ENCODE measurements at regions not wholly inside any gene's neighbourhood (a gene's known extent, or its start where the extent isn't known, plus 50 kb on each side); places are given as distances from the start of the nearest gene placed in this dataset.
"Not testable (repeated sequence)": the region's sequence is repeated elsewhere in the genome, so short reads cannot be mapped to it uniquely, and the experiment has no call there.

DNA sequence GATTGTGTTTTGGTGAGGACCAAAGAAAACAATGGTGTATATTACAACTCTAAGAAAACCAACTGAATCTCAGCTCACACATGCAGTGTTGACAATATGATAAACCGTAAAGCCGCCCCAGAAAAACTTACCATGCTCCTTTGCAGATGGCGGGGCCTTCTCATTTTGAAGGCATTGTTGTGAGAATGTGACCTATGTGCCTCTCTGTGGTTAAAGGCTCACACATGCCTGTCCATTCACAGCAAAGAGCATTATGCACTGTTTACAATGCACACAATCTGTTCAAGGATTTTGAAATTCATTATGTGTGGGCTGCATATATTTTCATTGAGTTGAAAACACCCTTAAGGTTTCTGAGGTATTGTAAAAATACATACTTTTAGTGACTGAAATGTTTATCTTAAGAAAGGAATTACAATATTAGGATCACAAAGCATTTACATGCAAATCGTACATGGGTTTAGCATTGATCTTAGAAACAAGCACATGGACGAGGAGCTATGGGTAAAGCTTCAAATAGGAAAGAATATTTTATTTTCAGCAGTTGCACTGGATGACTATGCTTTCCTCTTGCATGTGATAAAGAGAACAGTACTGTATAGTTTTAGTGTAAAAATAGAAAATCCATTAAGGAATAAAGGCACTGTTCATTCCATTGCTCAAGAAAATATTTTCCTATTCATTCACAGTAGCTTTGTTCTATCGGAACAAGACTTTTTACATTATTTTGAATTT, 334.3 kb downstream of the ARL4A start:
- Histone ChIP-seq H3K4me1 (peaks cover 0 to 10% (median 0%) of the 10 kb centered on the region in 4 donors), H3K27ac (no peak overlapping the region), H3K4me3 (no peak overlapping the region), H3K36me3 (no peaks in the 10 kb centered on the region), H3K27me3 (no peaks in the 10 kb centered on the region), H3K9me3 (no peaks in the 10 kb centered on the region)
- WGBS, 2 donors, result 89 to 92% methylated on average over 6 of the region's 6 CpGs
- TF ChIP-seq POLR2AphosphoS5 (IDR thresholded peaks at IDR 0.05) (no peak), POLR2A (IDR thresholded peaks at IDR 0.05) (no peak), EP300 (IDR thresholded peaks at IDR 0.05) (no peak)
- TF ChIP-seq, protein P1, sequence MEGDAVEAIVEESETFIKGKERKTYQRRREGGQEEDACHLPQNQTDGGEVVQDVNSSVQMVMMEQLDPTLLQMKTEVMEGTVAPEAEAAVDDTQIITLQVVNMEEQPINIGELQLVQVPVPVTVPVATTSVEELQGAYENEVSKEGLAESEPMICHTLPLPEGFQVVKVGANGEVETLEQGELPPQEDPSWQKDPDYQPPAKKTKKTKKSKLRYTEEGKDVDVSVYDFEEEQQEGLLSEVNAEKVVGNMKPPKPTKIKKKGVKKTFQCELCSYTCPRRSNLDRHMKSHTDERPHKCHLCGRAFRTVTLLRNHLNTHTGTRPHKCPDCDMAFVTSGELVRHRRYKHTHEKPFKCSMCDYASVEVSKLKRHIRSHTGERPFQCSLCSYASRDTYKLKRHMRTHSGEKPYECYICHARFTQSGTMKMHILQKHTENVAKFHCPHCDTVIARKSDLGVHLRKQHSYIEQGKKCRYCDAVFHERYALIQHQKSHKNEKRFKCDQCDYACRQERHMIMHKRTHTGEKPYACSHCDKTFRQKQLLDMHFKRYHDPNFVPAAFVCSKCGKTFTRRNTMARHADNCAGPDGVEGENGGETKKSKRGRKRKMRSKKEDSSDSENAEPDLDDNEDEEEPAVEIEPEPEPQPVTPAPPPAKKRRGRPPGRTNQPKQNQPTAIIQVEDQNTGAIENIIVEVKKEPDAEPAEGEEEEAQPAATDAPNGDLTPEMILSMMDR (IDR thresholded peaks at IDR 0.05), result no peak
- intact Hi-C loops (cut with DNase I), result no loop called here
- DNase-seq, result no peak

DNA sequence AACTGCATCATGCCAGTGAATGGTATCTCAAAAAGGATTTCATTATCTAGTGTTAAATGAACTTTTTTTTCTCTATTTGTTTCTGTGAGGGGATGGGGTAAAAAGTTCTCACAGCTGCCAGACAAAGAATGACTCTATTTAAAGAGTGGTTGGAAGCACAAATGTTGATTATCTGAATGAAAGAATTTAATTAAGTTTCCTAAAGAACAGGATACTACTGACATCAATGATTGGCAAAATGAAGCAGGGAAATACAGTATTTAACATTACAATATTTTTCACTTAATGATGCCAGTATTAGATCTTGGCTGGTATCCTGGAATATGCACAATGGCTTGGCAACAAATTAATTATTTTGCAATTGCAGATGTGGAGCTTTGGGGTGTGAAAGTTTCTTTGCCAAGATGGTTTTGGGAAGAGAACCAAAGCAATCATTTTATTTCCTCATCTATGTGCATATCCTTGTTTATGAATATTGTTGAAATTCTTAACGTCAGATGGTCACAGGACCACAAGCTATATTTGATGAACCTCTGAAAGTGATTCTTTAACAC, 336.8 kb downstream of the ARL4A start:
- Histone ChIP-seq H3K4me1 (no peaks in the 10 kb centered on the region), H3K27ac (no peak overlapping the region), H3K27me3 (no peaks in the 10 kb centered on the region), H3K36me3 (no peaks in the 10 kb centered on the region), H3K9me3 (no peaks in the 10 kb centered on the region), H3K4me3 (no peak overlapping the region)
- no peak for TF ChIP-seq EP300 (IDR thresholded peaks at IDR 0.05)
- no peak for TF ChIP-seq POLR2A (IDR thresholded peaks at IDR 0.05)
- TF ChIP-seq, protein P1 (IDR thresholded peaks at IDR 0.05), result no peak
- TF ChIP-seq POLR2AphosphoS5 (IDR thresholded peaks at IDR 0.05), result no peak
- whole genome bisulfite sequencing, 2 donors, result 55 to 80% methylated on average over 1 of the region's 1 CpG
- intact Hi-C loops (cut with DNase I), result no loop called here
- DNase-seq, result no peak

DNA sequence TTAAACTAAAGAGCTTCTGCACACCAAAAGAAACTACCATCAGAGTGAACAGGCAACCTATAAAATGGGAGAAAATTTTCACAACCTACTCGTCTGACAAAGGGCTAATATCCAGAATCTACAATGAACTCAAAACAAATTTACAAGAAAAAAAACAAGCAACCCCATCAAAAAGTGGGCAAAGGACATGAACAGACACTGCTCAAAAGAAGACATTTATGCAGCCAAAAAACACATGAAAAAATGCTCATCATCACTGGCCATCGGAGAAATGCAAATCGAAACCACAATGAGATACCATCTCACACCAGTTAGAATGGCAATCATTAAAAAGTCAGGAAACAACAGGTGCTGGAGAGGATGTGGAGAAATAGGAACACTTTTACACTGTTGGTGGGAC, 337.6 kb downstream of the ARL4A start:
- H3K9me3 ChIP-seq; DNase-seq; H3K27me3 ChIP-seq; intact Hi-C loops (cut with DNase I); H3K4me1 ChIP-seq; H3K27ac ChIP-seq; H3K36me3 ChIP-seq; H3K4me3 ChIP-seq: not testable (repeated sequence)
- WGBS, 2 donors, result 85 to 92% methylated on average over 3 of the region's 3 CpGs

DNA sequence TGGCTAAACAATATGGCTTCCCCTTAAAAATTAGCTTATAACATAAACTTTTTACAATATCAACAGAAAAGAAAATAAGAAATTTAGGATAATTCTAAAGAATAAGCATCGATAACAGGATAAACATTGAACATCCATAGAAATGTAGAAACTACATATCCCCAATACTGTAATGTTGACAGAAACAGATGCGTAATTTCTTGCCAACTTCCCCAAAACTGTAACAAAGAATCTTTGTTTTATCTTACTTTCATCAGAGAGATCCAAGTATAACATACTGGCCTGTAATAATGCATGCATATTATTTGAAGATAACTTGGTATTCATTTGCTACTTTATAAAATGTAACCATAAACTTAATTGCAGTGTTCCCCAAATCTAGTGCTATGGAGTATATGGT, 339.9 kb downstream of the ARL4A start:
- 73 to 88% methylated on average over 2 of the region's 2 CpGs for WGBS, 2 donors
- Histone ChIP-seq H3K4me1 (peaks cover 0 to 6% (median 1%) of the 10 kb centered on the region in 4 donors), H3K36me3 (no peaks in the 10 kb centered on the region), H3K9me3 (no peaks in the 10 kb centered on the region), H3K27ac (no peak overlapping the region), H3K4me3 (no peak overlapping the region), H3K27me3 (no peaks in the 10 kb centered on the region)
- no peak for DNase-seq
- intact Hi-C loops (cut with DNase I), result no loop called here
- TF ChIP-seq, protein P1 (IDR thresholded peaks at IDR 0.05), result no peak
- TF ChIP-seq POLR2AphosphoS5 (IDR thresholded peaks at IDR 0.05) (no peak), POLR2A (IDR thresholded peaks at IDR 0.05) (no peak), EP300 (IDR thresholded peaks at IDR 0.05) (no peak)

DNA sequence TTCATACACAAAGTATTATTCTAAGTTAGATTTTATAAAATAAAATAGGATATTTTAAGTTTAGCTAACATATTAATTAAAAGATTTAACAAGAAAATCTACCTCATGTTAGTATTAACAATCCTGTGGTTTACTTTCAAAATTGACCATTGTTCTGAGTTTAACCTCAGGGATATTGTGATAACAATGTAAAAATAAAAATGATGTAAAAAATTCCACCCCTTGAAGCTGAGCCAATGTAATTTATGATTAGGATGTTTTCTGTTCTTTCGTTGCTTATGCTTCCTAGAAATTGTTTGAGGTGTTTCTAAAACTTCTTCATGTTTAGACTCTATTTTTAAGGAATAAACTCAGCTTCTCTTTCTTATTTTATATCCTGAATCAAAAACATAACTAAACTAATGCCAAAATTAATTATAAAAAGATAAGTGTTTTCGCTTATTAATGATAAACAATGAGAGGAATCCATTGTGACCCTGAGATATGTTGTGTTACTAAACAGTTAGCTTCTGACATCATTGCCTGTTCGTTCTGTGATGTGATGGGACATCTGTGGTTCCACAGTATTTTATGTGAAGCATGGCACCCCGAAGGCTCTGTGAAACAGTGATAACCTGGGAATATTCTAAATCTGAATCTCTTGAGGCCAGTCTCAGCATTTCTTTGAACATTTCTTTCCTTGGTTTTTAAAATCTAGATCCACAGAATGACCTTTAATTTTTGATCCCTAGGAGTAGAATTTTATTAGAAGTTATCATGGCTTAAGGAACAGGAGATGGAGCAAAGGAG, 340.8 kb downstream of the ARL4A start:
- 78 to 80% methylated on average over 4 of the region's 4 CpGs for WGBS, 2 donors
- Histone ChIP-seq H3K27me3 (no peaks in the 10 kb centered on the region), H3K4me3 (no peak overlapping the region), H3K27ac (no peak overlapping the region), H3K9me3 (no peaks in the 10 kb centered on the region), H3K4me1 (peaks cover 0 to 15% (median 8%) of the 10 kb centered on the region in 4 donors), H3K36me3 (no peaks in the 10 kb centered on the region)
- no peak for DNase-seq
- TF ChIP-seq EP300 (IDR thresholded peaks at IDR 0.05) (no peak), POLR2AphosphoS5 (IDR thresholded peaks at IDR 0.05) (no peak), POLR2A (IDR thresholded peaks at IDR 0.05) (no peak)
- intact Hi-C loops (cut with DNase I), result no loop called here

Measured in sigmoid colon (tissue), 6 donors.